ENCODE measurements at regions not wholly inside any gene's neighbourhood (a gene's known extent, or its start where the extent isn't known, plus 50 kb on each side); places are given as distances from the start of the nearest gene placed in this dataset.

DNA sequence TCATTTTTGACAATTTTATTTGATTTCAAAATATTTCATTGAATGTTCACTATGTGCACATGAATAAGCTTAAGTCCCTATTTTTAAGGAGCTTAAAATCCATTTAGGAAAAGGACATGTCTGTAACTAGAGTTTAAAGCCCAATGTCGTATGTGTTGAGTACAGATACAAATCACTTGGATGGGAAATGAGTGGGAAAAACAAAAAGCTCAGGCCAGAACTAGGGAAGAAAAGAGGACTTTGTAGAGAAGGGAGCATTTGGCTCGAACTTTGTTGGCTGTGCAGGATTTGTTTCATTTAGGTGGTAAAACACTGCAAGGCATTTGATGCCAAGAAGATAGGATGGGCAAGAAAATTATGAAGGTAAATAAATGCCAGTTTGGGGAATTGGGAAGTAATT is 653.1 kb upstream of the KCNMB2 start:
- TF ChIP-seq GLIS3 (CRISPR knock-in tag; IDR thresholded peaks at IDR 0.05) (no peak), BACH2 (CRISPR knock-in tag; IDR thresholded peaks at IDR 0.05; ENCODE audit: borderline replicate concordance) (no peak), RARB (CRISPR knock-in tag; IDR thresholded peaks at IDR 0.05) (no peak), SNAI2 (CRISPR knock-in tag; IDR thresholded peaks at IDR 0.05) (no peak), ZFP30 (CRISPR knock-in tag; IDR thresholded peaks at IDR 0.05) (no peak), TOX (CRISPR knock-in tag; IDR thresholded peaks at IDR 0.05; ENCODE audit: borderline replicate concordance) (no peak), ARNTL (CRISPR knock-in tag; IDR thresholded peaks at IDR 0.05; ENCODE audit: borderline replicate concordance, low read depth) (no peak)

All from SK-N-SH treated with all-trans-retinoic acid at 6 μM for 48 hours (cell line).